Stimulated activated naive CD4-positive, alpha-beta T cell treated with Interleukin-2 at 50 U/mL for 16 hours (primary cell): ENCODE measurements at regions not wholly inside any gene's neighbourhood (a gene's known extent, or its start where the extent isn't known, plus 50 kb on each side); places are given as distances from the start of the nearest gene placed in this dataset.
"Not testable (repeated sequence)": the region's sequence is repeated elsewhere in the genome, so short reads cannot be mapped to it uniquely, and the experiment has no call there.

Experiments used
- DNase-seq: peaks from one replicate; lab custom pipeline; 2025; lab: John Stamatoyannopoulos, UW

GRCh38 chr2:16726147-16726546 is 60.5 kb upstream of the CYRIA start:
- DNase-seq: no peak

DNA sequence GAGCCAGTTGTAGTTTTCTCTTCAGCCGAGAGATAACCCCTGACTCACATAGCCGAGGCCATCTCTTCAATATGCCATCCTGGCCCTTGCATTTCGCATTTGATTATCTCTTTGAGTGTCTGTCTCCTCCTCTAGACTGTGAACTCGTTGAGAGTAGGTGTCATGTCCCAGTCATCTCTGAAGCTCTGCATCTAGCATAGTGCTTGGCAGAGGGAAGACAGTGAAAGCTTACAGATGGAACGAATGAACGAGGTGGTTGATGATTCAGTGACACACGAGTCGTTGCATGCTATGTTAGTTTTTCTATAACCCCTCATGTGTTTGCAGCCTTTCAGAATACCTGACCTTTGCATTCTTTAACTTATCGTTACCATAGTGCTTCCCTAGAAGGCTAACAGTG is 59.9 kb upstream of the CYRIA start:
- DNase-seq: no peak

GRCh38 chr2:16722677-16723076 is 57.0 kb upstream of the CYRIA start:
- DNase-seq: no peak

GRCh38 chr2:16722126-16722525 is 56.5 kb upstream of the CYRIA start:
- DNase-seq: no peak

GRCh38 chr2:16721529-16721928 is 55.9 kb upstream of the CYRIA start:
- not testable (repeated sequence) for DNase-seq

DNA sequence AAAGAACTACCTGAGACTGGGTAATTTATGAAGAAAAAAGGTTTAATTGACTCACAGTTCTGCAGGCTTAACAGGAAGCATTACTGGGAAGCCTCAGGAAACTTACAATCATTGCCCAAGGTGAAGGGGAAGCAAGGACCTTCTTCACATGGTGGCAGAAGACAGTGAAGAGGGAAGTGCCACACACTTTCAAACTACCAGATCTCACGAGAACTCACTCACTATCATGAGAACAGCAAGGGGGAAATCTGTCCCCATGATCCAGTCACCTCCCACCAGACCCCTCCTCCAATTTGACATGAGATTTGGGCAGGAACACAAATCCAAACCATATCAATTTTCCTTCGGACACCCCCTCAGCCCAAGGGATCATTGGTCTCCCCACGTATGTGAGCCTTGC is 55.1 kb upstream of the CYRIA start:
- not testable (repeated sequence) for DNase-seq

DNA sequence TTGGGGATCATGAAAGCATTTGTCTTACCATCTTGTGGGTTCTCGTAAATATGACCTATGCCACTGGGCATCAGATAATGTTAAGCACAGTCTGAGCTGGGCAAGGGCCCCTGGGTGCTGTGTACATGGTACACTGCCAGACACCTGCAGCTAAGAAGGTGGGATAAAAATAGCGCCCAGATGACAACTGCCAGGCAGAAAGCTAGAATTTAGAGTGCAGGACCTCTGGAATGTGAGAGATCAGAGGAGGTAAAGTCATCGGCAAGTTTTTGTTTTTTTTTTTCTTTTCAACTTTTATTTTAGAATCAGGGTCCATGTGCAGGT is 53.8 kb upstream of the CYRIA start:
- no peak for DNase-seq

DNA sequence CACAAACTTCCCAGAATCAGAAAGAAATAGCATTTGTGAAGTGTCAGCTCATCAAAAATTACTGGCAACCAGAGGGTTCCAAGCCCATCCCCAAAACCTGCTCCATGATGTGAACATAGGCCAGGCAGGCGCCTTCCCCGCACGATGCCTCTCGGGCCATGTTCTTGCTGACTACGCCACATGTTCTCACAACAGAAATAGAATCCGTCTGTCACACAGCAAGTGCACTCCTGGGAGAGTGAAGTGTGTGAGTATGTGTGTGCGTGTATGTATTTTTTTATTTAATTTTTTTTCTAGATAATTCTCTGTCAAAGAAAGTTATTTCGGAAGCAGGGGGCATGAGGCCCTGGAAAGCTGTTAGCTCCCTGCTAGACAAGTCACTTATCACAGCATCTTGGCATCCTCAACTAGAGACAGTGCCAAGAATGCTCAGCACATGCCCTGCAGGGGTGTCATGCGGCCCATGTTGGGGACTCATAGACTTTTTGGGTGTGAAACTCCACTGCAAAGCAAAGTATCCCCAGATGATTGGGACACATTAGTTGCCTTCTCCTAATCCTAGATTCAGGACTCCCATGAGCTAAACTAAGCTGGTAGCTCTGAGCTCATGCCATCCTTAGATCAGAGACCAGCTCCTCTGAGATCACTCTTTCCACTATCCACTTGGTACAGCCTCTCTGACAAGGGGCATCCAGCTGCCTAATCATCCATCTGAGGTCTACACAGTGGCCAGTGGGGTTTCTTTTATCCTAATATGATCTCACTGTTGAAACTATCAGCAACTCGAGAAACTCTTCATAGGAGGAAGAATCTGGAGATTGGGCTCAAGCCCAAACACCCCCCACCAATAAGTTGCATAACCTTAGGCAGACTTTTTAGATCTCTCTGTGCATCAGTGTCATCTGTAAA is 53.2 kb upstream of the CYRIA start:
- no peak for DNase-seq

- no peak for DNase-seq
Observed at GRCh38 chr2:16717477-16717876, 51.8 kb upstream of the CYRIA start.

GRCh38 chr2:16716944-16717343 is 51.3 kb upstream of the CYRIA start:
- DNase-seq: no peak

DNA sequence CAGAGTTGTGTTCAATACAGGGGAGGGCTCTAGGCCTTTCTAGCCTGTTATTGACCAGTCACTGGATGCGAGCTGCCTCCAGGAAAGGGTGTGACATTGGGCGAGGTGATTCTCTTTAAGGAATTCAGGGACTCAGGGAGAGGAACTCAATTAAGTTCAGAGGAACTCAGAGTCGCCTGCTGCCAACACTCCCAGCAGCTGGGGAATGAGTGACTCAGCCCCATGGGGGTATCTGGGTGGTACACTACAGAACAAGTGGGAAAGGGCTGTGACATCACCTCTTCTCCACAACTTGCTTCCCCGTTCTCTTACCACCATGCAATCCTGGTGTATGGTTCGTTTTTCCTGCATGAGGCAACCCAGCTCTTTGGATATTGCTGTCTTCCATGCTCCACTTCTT is 50.4 kb upstream of the CYRIA start:
- DNase-seq: no peak
